ENCODE measurements at regions not wholly inside any gene's neighbourhood (a gene's known extent, or its start where the extent isn't known, plus 50 kb on each side); places are given as distances from the start of the nearest gene placed in this dataset.

- Histone ChIP-seq H3K79me2 (ENCODE audit: control insufficient read depth in 1 of 2, insufficient read depth in 2 of 2, low read length in 2 of 2) (no peaks in the 10 kb centered on the region), H3K4me1 (replicated peaks in 1 of 4; ENCODE audit: control insufficient read depth in 3 of 4, insufficient read depth in 4 of 4, low read length in 3 of 4) (peaks cover 0 to 3% (median 0%) of the 10 kb centered on the region in 4 experiments; a peak in 1 of 7 replicates), H2BK120ac (replicated peaks; ENCODE audit: low read depth, low read length) (no peak overlapping the region), H3K14ac (ENCODE audit: insufficient read length) (no peak overlapping the region), H2BK12ac (ENCODE audit: low read depth, low read length) (no peak overlapping the region), H4K8ac (ENCODE audit: extremely low read depth, insufficient read depth, low read length) (no peak overlapping the region), H3K9ac (replicated peaks in 1 of 4; ENCODE audit: extremely low read depth in 1 of 4, low read depth in 3 of 4, low read length in 3 of 4) (no peak overlapping the region), H2AK5ac (ENCODE audit: low read depth, low read length) (no peak overlapping the region), H3K79me1 (ENCODE audit: low read depth, low read length) (no peaks in the 10 kb centered on the region), H2BK15ac (ENCODE audit: low read length) (no peak overlapping the region), H3K9me3 (ENCODE audit: insufficient read depth in 2 of 2, low read depth in 1 of 2, low read length in 1 of 2) (no peaks in the 10 kb centered on the region), H2BK20ac (ENCODE audit: low read length) (0 out of 2 replicates have a peak overlapping the region, but pooled peaks have one; percentile 40), H4K20me1 (replicated peaks in 1 of 2; ENCODE audit: control insufficient read depth in 1 of 2, insufficient read depth in 2 of 2, low read length in 2 of 2) (no peaks in the 10 kb centered on the region), H3K27ac (ENCODE audit: low read depth, low read length) (no peak overlapping the region), H3K4me3 (ENCODE audit: extremely low read depth in 1 of 4, insufficient read depth in 2 of 4, low read depth in 3 of 4, low read length in 4 of 4) (no peak overlapping the region), H2BK5ac (ENCODE audit: low read depth, low read length) (no peak overlapping the region), H3K18ac (ENCODE audit: extremely low read depth, low read length) (no peak overlapping the region), H3K56ac (replicated peaks; ENCODE audit: insufficient read length, low read depth, low read length) (no peak overlapping the region), H3K4ac (replicated peaks; ENCODE audit: insufficient read length, low read depth, low read length) (no peak overlapping the region), H3K23me2 (ENCODE audit: low read depth, low read length) (no peaks in the 10 kb centered on the region), H3K27me3 (replicated peaks in 1 of 4; ENCODE audit: control insufficient read depth in 3 of 4, extremely low read depth in 1 of 4, insufficient read depth in 3 of 4, low read length in 3 of 4) (no peaks in the 10 kb centered on the region), H3K36me3 (ENCODE audit: control insufficient read depth in 2 of 4, insufficient read depth in 4 of 4, low read length in 3 of 4) (no peaks in the 10 kb centered on the region), H3K23ac (ENCODE audit: insufficient read length) (no peak overlapping the region), H2AFZ (ENCODE audit: low read length) (peak overlapping the region; percentile 89; the same call in 1 of the 2 replicates), H4K5ac (ENCODE audit: insufficient read length, low read depth, low read length) (no peak overlapping the region), H3K4me2 (ENCODE audit: insufficient read depth in 1 of 2, low read depth in 2 of 2, low read length in 2 of 2) (no peak overlapping the region), H4K91ac (replicated peaks; ENCODE audit: insufficient read length, low read length) (no peak overlapping the region)
- no peak for FAIRE-seq
- 81% methylated on average over 6 of the region's 6 CpGs; no CpG with 5 or more reads in 1 of the 2 experiments for WGBS, 2 experiments (ENCODE audit: extremely low coverage in 1 of 2, insufficient coverage in 1 of 2, insufficient read length in 1 of 2, insufficient replicate concordance in 2 of 2, low coverage in 1 of 2, low lambda C conversion rate in 2 of 2, missing lambda C conversion rate in 1 of 2)
- ChIA-PET CTCF (ENCODE audit: partially characterized antibody) (interaction anchor here (0.6 kb wide), 1 partner anchor 148 kb away, joined by 3 read pairs; no protein-coding TSS in a partner anchor), POLR2A (ENCODE audit: partially characterized antibody) (no interaction called here)
- DNase-seq (ENCODE audit: low read depth in 1 of 2, low spot score in 2 of 2): no peak
- TF ChIP-seq RBBP5 (IDR thresholded peaks at IDR 0.05; ENCODE audit: borderline replicate concordance, low read depth, low read length) (no peak), FOSL1 (IDR thresholded peaks at IDR 0.05; ENCODE audit: insufficient read depth, low read depth, low read length) (no peak), NANOG (IDR thresholded peaks at IDR 0.05; ENCODE audit: insufficient read depth, low read depth, low read length, poor library complexity, severe bottlenecking) (no peak), GABPA (IDR thresholded peaks at IDR 0.05; ENCODE audit: borderline replicate concordance, insufficient read depth, low read length) (no peak), SIX5 (IDR thresholded peaks at IDR 0.05; ENCODE audit: low read depth, low read length) (no peak), BRCA1 (IDR thresholded peaks at IDR 0.05; ENCODE audit: low read depth, low read length) (no peak), HDAC6 (IDR thresholded peaks at IDR 0.05; ENCODE audit: low read depth, low read length) (no peak), SRF (IDR thresholded peaks at IDR 0.05; ENCODE audit: low read depth, low read length) (no peak), TAF7 (optimal IDR thresholded peaks at IDR 0.05; ENCODE audit: borderline replicate concordance, low read depth, low read length) (no peak)
Observed at GRCh38 chr6:84278321-84278998, 51.0 kb upstream of the CEP162 start.

Data from H1 (cell line).